ENCODE measurements at regions not wholly inside any gene's neighbourhood (a gene's known extent, or its start where the extent isn't known, plus 50 kb on each side); places are given as distances from the start of the nearest gene placed in this dataset.

GRCh38 chr1:221940631-221941030, 198.7 kb upstream of the DUSP10 start:
- no peak for TF ChIP-seq CTCF (conservative IDR thresholded peaks at IDR 0.05)
- TF ChIP-seq ZFX (IDR thresholded peaks at IDR 0.05), result no peak

Measured in C4-2B (cell line).